Prostate gland (tissue), 2 donors: ENCODE measurements at regions not wholly inside any gene's neighbourhood (a gene's known extent, or its start where the extent isn't known, plus 50 kb on each side); places are given as distances from the start of the nearest gene placed in this dataset.
"Not testable (repeated sequence)": the region's sequence is repeated elsewhere in the genome, so short reads cannot be mapped to it uniquely, and the experiment has no call there.

ENCODE experiments used
- POLR2A ChIP-seq: fragments of 450-650 bp; IDR thresholded peaks from one replicate; pipeline ENCODE4 v1.6.1; 2016; ENCODE audit warnings: antibody characterized with exemption, mild to moderate bottlenecking
- TF ChIP-seq, protein P1 (sequence below), 4 experiments: fragments of 200-600 bp in 2 of 4; fragments of 450-650 bp in 2 of 4; sonication (generic) in 2 of 4; IDR thresholded peaks; 1 replicate in 3 of 4; 2 replicates in 1 of 4; pipeline ENCODE4 v1.5.1; 2016 to 2019; ENCODE audit warnings: antibody characterized with exemption in 4 of 4, mild to moderate bottlenecking in 2 of 4, moderate library complexity in 2 of 4

DNA sequence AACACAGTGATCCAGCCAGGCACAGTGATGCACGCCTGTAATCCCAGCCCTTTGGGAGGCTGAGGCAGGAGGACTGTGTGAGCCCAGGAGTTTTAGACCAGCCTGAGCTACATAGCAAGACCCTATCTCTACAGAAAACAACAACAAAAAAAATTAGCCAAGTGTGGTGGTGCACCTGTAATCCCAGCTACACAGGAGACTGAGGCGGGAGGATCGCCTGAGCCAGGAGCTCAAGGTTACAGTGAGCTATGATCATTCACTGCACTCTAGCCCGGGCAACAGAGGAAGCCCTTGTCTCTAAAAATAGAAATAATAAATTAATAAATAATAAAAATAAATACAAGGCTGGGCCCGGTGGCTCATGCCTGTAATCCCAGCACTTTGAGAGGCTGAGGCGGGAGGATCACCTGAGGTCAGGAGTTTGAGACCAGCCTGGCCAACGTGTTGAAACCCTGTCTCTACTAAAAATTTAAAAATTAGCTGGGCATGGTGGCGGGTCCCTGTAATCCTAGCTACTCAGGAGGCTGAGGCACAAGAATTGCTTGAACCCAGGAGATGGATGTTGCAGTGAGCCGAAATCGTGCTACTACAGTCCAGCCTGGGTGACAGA lies 75.5 kb upstream of the GRIN2A start:
- TF ChIP-seq, protein P1, sequence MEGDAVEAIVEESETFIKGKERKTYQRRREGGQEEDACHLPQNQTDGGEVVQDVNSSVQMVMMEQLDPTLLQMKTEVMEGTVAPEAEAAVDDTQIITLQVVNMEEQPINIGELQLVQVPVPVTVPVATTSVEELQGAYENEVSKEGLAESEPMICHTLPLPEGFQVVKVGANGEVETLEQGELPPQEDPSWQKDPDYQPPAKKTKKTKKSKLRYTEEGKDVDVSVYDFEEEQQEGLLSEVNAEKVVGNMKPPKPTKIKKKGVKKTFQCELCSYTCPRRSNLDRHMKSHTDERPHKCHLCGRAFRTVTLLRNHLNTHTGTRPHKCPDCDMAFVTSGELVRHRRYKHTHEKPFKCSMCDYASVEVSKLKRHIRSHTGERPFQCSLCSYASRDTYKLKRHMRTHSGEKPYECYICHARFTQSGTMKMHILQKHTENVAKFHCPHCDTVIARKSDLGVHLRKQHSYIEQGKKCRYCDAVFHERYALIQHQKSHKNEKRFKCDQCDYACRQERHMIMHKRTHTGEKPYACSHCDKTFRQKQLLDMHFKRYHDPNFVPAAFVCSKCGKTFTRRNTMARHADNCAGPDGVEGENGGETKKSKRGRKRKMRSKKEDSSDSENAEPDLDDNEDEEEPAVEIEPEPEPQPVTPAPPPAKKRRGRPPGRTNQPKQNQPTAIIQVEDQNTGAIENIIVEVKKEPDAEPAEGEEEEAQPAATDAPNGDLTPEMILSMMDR (IDR thresholded peaks at IDR 0.05) = not testable (repeated sequence)
- not testable (repeated sequence) for TF ChIP-seq POLR2A
